Astrocyte (in vitro differentiated cells and primary cell): ENCODE measurements at regions not wholly inside any gene's neighbourhood (a gene's known extent, or its start where the extent isn't known, plus 50 kb on each side); places are given as distances from the start of the nearest gene placed in this dataset.

Experiments
- EZH2 ChIP-seq: IDR thresholded peaks from 2 replicates; pipeline ENCODE4 v1.6.1; 2012; ENCODE audit warnings: mild to moderate bottlenecking, low read length, inconsistent platforms; ENCODE audit not compliant: insufficient read depth
- TF ChIP-seq, protein P1 (sequence below): IDR thresholded peaks from 2 replicates; pipeline ENCODE4 v1.5.1; 2011; ENCODE audit warnings: low read depth, mild to moderate bottlenecking, inconsistent platforms, low read length, moderate library complexity; ENCODE audit not compliant: insufficient read depth

DNA sequence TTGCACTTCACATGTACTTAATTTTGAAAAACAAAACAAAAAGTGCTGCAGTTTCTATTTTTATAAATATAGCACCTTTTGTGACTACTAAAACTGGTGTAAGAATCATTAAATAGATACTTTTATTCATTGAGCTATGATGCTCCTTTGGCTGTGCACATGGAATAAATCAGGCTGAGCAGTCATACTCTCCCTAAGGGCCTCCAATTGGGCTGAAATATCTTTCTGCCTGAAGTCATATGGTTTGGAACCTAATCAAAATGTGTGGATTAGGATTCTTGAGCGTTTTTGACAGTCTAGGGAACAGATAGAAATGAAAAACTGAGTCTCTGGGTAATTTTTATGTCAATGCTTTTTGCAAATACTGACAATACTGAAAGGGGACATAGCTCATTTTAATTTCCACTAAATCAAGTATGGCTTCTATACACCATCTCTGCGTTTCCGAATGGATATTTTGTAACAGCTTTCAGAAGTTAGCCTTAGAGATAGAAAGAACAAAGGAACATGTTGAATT is 392.2 kb upstream of the ROBO1 start:
- TF ChIP-seq, protein P1, sequence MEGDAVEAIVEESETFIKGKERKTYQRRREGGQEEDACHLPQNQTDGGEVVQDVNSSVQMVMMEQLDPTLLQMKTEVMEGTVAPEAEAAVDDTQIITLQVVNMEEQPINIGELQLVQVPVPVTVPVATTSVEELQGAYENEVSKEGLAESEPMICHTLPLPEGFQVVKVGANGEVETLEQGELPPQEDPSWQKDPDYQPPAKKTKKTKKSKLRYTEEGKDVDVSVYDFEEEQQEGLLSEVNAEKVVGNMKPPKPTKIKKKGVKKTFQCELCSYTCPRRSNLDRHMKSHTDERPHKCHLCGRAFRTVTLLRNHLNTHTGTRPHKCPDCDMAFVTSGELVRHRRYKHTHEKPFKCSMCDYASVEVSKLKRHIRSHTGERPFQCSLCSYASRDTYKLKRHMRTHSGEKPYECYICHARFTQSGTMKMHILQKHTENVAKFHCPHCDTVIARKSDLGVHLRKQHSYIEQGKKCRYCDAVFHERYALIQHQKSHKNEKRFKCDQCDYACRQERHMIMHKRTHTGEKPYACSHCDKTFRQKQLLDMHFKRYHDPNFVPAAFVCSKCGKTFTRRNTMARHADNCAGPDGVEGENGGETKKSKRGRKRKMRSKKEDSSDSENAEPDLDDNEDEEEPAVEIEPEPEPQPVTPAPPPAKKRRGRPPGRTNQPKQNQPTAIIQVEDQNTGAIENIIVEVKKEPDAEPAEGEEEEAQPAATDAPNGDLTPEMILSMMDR = no peak
- TF ChIP-seq EZH2 = no peak
